ENCODE measurements at regions not wholly inside any gene's neighbourhood (a gene's known extent, or its start where the extent isn't known, plus 50 kb on each side); places are given as distances from the start of the nearest gene placed in this dataset.

- no peak for TF ChIP-seq CHD7 (IDR thresholded peaks at IDR 0.05; ENCODE audit: insufficient replicate concordance, low read length)
- TF ChIP-seq JUND (IDR thresholded peaks at IDR 0.05; ENCODE audit: low read length), result no peak
- TF ChIP-seq YY1 (IDR thresholded peaks at IDR 0.05; ENCODE audit: low read depth, low read length), result no peak
- TF ChIP-seq POLR2A (IDR thresholded peaks at IDR 0.05; ENCODE audit: control extremely low read depth in 1 of 2, low read depth in 2 of 2, low read length in 2 of 2), result no peak
- TF ChIP-seq ASH2L (IDR thresholded peaks at IDR 0.05; ENCODE audit: low read length), result no peak
- no peak for TF ChIP-seq GTF2F1 (IDR thresholded peaks at IDR 0.05; ENCODE audit: borderline replicate concordance, low read depth, low read length)
- no peak for TF ChIP-seq SRF (IDR thresholded peaks at IDR 0.05; ENCODE audit: low read depth, low read length)
- TF ChIP-seq, protein P1, sequence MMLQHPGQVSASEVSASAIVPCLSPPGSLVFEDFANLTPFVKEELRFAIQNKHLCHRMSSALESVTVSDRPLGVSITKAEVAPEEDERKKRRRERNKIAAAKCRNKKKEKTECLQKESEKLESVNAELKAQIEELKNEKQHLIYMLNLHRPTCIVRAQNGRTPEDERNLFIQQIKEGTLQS (IDR thresholded peaks at IDR 0.05; ENCODE audit: insufficient read depth, low read depth, low read length), result no peak
- no peak for TF ChIP-seq TBP (IDR thresholded peaks at IDR 0.05; ENCODE audit: low read depth, low read length)
- no peak for TF ChIP-seq KDM4A (IDR thresholded peaks at IDR 0.05; ENCODE audit: low read depth, low read length, severe bottlenecking)
- no peak for TF ChIP-seq SAP30 (IDR thresholded peaks at IDR 0.05; ENCODE audit: insufficient read depth, insufficient replicate concordance, low read length)
- no peak for TF ChIP-seq EZH2 (IDR thresholded peaks at IDR 0.05; ENCODE audit: low read depth, low read length, severe bottlenecking)
- no peak for TF ChIP-seq CBX8 (IDR thresholded peaks at IDR 0.05; ENCODE audit: borderline replicate concordance, low read depth, low read length)
Observed at GRCh38 chr2:209094221-209094620, 329.6 kb upstream of the MAP2 start (continued).
